CD4-positive, alpha-beta T cell treated with Interleukin-4 for 4 hours (primary cell): ENCODE measurements at regions not wholly inside any gene's neighbourhood (a gene's known extent, or its start where the extent isn't known, plus 50 kb on each side); places are given as distances from the start of the nearest gene placed in this dataset.
A peak's percentile ranks its signal among the peaks of the same experiment; 100 is the strongest.
"Not testable (repeated sequence)": the region's sequence is repeated elsewhere in the genome, so short reads cannot be mapped to it uniquely, and the experiment has no call there.

Experiments
- DNase-seq: peaks from one replicate; pipeline ENCODE4 v3.0.0-alpha.2; 2020

DNA sequence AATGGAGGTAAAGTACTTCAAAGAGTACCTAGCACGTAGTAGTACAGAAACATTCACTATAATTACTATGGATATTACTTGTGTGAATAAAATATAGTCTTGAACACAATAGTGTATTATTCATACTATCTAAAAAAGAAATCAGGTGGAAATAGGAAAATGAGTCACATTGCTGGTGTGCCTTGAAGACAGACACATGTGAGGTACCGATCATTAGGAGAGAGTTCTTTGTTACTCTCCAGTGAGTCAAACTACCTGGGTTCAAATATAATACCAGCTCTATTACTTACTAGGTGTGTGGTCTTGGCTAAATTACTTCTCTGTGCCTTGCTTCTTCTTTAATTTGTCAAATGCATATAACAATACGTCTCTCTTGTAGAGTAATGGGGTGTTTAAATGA lies 50.8 kb upstream of the BEND6 start:
- DNase-seq = no peak

- peak; percentile 33 for DNase-seq
Measured at GRCh38 chr6:56902641-56903464, 52.1 kb upstream of the BEND6 start.

- no peak for DNase-seq
Measured at GRCh38 chr6:56900784-56901183, 54.1 kb upstream of the BEND6 start.

DNA sequence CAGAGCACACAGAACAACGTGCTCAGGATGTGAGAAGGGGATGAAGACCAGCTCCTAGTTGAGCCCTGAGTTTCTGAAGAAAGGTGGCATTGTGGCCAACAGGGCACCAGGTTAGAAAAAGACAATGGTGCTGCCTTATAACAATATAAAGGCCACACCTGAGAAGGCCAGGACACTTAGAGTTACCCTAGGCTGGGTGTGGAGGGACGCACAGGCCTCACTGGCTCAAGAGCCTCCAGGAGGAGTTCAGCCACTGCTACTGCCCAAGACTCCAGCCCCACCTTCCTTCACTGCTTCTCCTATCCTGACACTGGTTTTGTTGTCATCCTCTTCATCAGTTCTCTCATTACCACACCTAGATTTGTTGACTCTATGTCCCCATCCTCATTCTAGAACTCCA lies 55.2 kb upstream of the BEND6 start:
- DNase-seq = no peak

- DNase-seq = no peak
Measured at GRCh38 chr6:56899311-56899710, 55.6 kb upstream of the BEND6 start.

DNA sequence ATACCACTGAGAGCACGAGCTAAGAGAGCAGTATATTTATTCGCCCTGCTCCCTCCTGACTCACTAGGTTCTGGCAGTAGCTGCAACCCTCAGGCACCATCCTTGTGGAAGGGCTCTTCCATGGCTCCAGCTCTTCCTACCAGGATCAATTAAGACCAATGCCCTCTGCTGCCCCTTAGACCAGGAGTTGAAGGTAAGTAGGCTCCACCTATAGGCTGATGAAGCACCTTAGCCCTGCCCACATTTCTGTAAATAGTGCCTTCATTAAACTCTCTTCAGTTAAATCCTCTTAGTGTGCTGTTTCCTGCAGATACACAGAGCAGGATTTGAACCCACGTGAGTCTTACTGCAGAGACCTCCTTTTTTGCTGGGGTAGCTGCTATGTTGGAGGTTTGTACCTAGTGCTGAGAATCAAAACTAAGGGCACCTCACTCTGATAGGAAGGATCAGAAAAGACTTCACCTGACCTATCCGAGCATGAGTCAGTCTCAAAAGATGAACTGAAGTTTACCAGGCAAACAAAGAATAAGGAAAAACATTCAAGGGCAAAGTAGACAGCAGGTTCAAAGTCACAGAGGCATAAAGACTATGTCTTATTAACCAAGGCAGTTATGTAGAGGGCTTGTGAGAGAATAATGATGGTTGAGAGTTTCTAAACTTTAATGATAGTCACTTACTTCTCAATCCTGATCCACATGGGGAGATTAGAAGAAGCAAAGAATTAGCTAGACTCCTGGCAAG lies 56.9 kb upstream of the BEND6 start:
- DNase-seq = no peak

- no peak for DNase-seq
Measured at GRCh38 chr6:56891754-56892153, 63.2 kb upstream of the BEND6 start.

DNA sequence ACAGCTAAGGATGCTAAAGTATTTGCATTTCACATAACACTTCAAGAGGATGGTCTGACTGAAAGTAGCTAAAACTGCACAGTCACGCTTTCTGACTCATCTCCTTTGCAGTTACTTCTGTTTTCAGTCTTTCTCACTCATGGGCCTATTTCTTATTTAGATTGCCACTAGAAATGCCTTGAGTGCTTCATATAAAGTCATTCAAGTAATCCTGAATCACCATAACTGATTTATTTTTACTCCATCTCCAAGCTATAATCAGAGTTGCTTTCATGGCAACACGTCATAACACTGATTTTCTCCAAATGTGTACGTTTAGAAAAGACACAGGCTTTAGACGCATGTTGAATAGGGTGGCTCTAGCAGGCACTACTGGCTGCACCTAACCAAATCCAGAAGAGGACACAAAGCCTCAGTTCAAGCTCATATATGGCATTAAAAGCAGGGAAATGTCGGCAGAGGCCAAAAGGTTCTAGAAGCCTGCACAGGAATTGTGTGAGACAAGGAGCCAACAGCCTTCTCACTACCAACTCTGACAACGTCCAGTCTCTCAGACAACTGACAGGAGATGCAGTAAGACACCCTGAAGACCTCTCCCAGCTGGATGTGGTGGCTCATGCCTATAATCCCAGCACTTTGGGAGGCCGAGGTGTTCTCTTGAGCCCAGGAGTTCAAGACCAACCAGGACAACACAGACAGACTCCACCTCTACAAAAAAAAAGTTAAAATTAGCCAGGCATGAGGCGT lies 64.1 kb upstream of the BEND6 start:
- DNase-seq = no peak

DNA sequence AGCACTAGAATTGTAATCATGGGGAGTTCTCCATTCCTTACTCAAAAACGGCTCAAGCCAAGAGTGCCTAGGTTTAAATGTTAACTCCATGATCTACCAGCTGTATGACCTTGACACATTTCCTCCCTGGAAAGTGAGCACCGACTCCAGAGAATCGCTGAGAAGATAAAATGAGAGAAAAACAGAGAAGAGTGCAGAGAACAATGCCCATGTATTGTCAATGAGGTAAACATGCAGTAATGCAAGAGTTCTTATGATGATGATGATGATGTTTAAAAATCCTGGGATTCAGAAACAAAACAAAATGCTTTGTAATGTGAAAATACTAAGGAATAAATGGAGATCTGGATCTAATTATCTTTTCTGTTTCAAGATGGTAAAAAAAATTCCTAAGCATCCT lies 64.8 kb upstream of the BEND6 start:
- no peak for DNase-seq

GRCh38 chr6:56889492-56889891 lies 65.4 kb upstream of the BEND6 start:
- DNase-seq = no peak

DNA sequence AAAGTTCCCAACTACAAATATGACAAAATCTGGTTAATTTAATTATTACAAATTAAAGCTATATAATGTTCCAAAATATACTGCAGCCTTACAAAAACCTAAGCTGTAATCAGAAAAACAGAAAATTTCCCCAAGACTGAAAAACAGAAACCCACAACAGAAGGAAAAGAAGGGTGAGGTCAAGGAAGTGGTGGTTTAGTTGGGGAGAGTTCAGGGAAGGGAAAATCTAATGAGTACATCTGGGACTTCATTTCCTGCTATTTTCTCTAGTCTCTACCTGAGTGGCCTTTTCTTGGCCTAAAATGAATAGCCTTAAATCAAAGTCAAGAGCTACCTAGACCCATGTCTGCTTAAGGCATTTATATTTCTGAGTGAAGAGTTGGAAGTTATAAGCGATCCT lies 66.2 kb upstream of the BEND6 start:
- DNase-seq = no peak

- DNase-seq = no peak
Measured at GRCh38 chr6:56887086-56887485, 67.8 kb upstream of the BEND6 start.

GRCh38 chr6:56877922-56878321 lies 77.0 kb upstream of the BEND6 start:
- DNase-seq = no peak

DNA sequence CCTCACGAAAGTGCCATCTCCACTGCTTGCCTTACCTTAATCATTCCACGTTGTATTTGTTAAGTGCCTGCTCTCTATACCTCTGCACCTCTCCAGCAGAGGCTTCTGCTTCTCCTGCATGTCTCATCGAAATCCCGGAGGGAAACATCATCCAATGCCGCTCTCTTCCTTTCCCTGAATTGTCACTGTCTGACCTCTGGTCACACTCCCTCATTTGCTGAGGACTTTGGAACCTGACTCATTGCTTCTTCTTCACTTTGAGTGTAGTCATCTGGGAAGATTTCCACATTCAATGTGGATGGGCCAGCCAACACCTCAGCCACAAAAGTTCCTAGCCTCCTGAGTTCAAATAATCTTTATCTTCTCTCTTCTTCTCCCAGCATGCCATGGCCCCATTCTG lies 78.9 kb upstream of the BEND6 start:
- DNase-seq = no peak

GRCh38 chr6:56875523-56875922 lies 79.4 kb upstream of the BEND6 start:
- DNase-seq = no peak

DNA sequence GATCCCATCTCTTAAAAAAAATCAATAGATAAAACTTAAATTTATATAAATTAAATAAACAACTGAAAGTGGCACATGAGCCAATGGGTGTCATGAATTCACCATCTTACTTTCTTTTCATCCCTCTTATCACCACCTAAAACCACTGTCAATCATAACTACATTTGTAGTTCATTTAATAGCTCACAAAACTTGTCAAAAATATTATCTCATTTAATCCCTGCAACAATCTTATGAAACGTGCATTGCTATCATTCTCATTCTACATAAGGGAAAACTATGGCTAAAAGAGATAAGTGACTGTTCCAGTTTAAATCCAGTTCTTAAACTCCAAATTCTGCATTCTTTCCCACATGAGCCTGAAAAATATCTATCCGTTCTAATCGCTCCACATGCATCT lies 80.6 kb upstream of the BEND6 start:
- DNase-seq = no peak

GRCh38 chr6:56870053-56870452 lies 84.9 kb upstream of the BEND6 start:
- not testable (repeated sequence) for DNase-seq

DNA sequence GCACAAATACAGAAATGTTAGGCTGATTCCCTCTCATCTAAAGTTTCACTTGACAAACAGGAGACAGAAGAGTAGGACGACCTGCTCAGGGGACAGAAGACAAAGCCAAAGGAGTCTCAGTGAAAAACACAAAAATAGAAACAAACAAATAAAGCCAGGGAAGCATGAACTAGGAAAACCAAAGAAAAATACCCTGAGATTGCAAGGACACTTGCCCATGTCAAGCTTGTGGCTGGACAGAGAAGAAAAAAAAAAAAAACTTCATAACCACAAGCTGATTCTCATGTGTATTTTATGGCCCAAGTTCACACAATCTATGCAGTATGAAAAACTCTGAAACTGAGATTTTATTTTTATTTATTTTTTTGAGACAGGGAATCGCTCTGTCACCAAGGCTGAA lies 85.6 kb upstream of the BEND6 start:
- no peak for DNase-seq

- no peak for DNase-seq
Measured at GRCh38 chr6:56868687-56869086, 86.2 kb upstream of the BEND6 start.

GRCh38 chr6:56866917-56867522 lies 87.9 kb upstream of the BEND6 start:
- DNase-seq = no peak

- no peak for DNase-seq
Measured at GRCh38 chr6:56865081-56865875, 89.6 kb upstream of the BEND6 start.

DNA sequence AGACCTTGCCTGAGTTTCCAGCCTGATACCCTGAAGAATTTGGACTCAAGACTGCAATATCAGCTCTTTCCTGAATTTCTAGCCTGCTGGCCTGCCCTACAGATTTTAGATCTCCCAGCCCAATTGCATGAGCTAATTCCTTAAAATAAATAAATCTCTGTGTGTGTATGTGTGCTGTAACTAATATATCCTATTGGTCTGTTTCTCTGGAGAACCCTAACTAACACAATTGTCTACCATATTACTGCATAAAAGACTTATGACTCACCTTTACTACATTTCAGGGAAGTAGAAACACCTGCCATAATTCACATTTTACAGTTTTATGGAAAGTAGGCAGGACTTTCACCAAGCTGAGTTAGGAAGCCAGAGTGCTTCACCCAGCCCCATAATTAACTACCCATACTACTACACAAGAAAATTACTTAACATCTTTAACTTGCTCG lies 90.7 kb upstream of the BEND6 start:
- DNase-seq = no peak
